ENCODE measurements at regions not wholly inside any gene's neighbourhood (a gene's known extent, or its start where the extent isn't known, plus 50 kb on each side); places are given as distances from the start of the nearest gene placed in this dataset.

DNA sequence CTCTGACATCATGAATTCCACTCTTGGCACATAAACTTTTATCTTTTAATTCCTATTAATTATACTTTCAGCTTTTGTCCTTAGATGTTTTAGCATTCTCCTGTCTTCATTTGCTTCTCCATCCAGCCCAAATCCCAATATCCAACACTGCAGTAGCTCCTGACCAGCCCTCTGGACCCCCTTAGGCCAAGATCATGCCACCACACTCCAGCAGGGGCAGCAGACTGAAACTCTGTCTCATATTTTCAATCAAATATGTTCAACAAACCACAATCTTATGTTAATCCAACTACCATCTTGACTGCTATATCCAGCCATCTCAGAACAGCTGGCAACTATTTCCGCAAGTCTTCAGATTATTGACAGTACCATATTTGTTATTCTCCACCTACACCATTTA, 315.8 kb upstream of the ROBO2 start:
- no peak for DNase-seq

DNA sequence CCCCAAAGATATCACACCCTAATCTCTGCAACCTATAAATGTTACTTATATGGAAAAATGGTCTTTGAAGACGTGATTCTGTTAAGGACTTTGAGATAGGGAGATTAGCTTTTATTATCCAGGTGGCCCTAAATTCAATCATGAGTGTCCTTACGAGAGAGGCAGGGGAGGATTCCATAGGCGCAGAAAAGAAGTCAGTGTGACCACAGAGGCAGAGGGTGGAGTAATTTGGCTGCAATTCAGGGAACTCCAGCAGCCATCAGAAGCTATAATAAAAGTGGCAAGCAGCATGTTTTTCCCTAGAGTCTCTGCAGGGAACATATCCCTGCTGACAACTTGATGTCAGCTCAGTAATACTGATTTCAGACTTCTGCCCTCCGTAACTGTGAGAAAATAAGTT, 315.2 kb upstream of the ROBO2 start:
- no peak for DNase-seq

DNA sequence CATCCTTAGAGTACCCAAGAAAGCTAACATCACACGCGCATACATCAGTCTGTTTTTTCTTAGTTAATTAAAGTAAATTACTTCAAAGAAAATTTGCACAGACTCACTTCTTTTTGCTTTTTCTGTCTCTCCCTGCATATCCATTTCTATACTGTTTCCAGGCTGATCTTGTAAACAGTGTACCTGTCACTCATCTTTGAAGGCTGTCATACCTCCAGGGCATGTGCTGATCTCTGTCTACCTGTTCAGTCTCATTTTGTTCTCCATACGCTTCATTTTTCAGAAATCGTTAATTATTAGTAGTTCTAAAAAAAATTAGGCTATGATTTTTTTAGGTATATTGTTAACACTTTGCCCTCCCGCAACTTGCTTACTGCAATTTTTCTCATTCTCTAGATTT, 313.9 kb upstream of the ROBO2 start:
- no peak for DNase-seq

- no peak for DNase-seq
Measured at GRCh38 chr3:76728426-76728825, 311.5 kb upstream of the ROBO2 start.

- no peak for DNase-seq
Measured at GRCh38 chr3:76731471-76731870, 308.4 kb upstream of the ROBO2 start.

DNA sequence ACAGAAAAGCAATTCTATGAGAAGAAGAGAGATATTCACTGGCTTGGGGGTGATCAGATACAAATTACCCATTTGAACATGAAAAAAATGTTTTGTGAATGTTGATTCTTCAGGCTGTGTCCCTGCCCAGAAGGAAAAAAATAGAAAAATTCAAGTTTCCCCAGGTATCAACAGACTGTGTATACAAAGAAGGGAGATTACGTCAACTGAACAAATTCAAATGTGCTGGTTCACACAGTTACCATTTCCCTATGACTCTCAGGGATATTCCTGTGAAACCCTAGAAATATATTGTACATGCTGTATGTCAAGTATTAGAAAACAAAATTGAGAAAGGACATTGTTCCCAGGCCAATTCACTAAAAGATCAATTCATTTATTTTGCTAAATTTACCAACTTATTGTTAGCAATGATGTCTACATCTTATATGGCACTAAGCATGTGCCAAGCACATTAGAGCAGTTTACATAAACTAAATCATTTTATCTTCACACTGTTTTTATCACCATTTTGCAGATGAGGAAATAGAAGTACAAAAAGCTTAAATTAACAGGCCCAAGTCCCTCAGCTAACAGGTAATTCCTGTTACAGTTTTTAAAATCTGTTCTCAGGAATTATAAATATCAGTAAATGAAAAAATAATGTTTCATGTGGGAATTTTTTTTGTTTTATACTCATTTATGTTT, 306.7 kb upstream of the ROBO2 start:
- no peak for DNase-seq

DNA sequence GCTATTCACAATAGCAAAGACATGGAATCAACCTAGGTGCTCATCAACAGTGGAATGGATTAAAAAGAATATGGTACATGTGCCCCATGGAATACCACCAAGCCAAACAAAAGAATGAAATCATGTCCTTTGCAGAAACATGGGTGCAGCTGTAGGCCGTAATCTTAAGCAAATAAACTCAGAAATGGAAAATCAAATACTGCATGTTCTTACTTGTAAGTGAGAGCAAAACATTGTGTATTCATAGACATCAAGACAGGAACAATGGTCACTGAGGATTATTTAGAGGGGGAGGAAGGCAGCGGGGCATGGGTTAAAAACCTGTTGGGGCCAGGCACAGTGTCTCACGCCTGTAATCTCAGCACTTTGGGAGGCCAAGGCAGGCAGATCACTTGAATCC, 304.7 kb upstream of the ROBO2 start:
- DNase-seq: no peak

- DNase-seq: no peak
Measured at GRCh38 chr3:76753599-76753998, 286.3 kb upstream of the ROBO2 start.

DNA sequence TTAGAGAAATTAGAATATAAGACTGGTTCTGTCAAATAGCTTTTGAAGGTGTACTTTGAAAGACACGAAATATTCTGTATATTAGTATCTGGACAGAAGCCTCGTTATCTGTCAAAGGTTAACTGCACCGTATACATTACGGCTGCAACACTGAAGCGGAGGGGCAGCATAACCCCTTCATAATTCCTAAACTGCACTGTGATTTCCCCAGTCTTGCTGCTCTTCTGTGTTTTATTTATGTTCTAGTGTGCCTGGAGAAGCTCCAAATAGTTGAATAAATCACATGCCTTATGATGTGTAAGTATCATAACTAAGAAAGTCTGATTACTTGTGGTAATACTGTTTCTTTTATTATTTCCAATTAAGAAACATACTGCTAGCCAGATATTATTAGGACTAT, 285.7 kb upstream of the ROBO2 start:
- DNase-seq: no peak

DNA sequence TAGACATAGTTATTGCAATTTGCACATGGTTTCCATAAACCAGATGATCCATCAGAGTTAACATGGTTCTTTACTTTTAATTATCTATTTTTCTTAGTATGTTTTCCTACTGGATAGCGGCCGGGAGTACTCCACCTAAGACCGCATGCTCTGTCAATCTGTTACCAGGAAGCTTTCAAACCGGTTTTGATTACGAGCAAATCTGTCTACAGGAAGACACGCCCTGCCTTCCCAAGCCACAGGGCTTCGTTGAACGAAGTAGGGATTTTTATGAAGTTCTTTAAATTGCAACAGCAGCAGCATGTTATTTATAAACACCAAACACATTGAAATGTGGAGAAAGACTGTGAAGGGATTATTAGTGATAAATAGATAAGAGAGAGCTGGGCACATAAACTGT, 283.3 kb upstream of the ROBO2 start:
- DNase-seq: no peak

DNA sequence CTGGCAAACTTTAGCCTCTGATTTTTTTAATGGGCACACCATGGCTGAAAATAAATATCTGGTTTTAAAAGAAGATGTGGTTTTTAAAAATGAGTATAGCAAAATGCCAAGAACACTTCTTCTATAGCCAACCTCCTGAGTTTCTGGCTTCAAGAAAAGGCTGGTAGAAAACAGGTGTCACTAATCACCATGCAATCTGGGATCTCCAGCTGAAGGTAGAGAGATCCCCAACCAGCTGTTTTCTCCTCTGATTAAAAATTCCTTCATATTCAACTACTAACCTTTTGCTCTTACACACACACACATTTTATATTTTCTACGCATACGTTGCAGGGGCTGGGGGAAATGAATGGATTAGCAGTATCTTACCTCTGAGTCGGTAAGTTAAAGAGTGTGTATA, 279.6 kb upstream of the ROBO2 start:
- DNase-seq: no peak

DNA sequence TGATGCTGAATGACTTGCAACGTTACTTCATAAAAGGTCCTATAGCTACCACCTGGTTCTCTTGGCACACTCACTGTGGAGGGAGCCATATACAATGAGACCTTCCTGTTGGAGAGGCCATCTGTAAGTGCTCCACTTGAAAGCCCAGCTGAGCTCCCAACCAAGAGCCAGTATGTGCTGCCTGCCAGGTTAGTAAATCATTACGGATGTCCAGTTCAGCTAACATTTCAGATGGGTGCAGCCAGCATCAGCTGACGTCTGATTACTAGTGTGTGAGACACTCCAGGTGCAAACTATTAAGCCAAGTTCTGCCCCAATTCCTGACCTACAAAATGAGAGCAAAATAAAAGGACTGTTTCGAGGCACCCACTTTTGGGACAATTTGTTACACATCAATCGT, 274.4 kb upstream of the ROBO2 start:
- DNase-seq: no peak

- DNase-seq: no peak
Measured at GRCh38 chr3:76768912-76769311, 271.0 kb upstream of the ROBO2 start.

GRCh38 chr3:76776927-76777326, 263.0 kb upstream of the ROBO2 start:
- DNase-seq: no peak

DNA sequence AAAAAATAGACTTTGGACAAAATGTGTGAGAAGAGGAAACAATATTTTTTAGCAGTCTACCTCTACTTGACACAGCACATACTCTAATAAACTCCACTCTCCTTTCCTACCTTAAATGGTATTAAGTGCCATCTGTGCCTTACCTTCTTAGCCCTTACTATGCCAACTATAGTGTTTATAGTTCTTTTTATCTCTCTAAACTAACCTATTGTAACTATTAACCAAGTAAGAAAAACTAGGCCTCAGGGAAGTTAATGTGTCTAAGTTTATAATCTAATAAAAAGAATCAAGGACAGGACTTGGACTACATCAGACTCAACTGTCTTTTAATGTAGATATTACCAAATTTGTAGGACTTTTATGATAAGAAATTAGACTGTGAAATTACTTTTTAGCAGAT, 251.7 kb upstream of the ROBO2 start:
- no peak for DNase-seq

- DNase-seq: no peak
Measured at GRCh38 chr3:76789237-76789636, 250.7 kb upstream of the ROBO2 start.

- no peak for DNase-seq
Measured at GRCh38 chr3:76811418-76811817, 228.5 kb upstream of the ROBO2 start.

GRCh38 chr3:76812649-76813242, 227.2 kb upstream of the ROBO2 start:
- DNase-seq: no peak

DNA sequence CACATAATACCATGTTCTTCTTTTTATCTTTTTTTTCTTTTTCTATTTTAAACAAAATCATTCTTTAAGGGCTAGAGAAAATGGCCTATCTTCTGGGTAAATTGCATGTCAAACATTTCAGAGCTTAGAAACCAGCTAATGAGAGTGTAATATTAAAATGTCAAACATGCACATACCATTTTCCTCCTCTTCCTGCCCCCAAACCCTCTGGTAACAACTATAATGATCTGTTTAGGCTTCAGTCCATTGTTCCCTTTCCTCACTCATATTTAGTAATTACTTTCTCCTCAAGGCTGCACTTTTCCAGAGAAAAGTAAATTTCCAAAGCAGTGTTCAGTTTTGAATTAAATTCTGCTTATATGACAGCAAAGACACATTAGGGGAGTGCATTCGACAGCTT, 224.3 kb upstream of the ROBO2 start:
- no peak for DNase-seq

- no peak for DNase-seq
Measured at GRCh38 chr3:76820481-76820880, 219.4 kb upstream of the ROBO2 start.

- DNase-seq: no peak
Measured at GRCh38 chr3:76824658-76825240, 215.2 kb upstream of the ROBO2 start.

DNA sequence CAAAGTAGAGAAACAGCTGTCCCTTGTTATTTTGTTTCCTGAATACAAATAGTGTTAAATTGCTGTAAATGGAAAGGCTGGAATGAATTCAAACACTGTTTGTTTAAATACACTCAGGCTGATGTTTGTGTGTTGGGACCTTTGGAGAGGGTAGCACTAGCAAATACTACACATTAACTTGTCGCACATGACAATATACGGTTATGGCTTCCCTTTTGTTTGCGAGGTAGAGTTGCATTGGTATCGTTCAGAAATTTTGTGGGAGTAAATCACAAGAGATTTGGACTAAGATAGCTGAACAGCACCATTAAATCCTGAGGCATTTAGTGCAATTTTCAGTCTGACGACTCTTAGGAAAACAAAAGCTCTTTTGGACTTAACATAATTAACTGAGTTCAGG, 213.0 kb upstream of the ROBO2 start:
- no peak for DNase-seq

DNA sequence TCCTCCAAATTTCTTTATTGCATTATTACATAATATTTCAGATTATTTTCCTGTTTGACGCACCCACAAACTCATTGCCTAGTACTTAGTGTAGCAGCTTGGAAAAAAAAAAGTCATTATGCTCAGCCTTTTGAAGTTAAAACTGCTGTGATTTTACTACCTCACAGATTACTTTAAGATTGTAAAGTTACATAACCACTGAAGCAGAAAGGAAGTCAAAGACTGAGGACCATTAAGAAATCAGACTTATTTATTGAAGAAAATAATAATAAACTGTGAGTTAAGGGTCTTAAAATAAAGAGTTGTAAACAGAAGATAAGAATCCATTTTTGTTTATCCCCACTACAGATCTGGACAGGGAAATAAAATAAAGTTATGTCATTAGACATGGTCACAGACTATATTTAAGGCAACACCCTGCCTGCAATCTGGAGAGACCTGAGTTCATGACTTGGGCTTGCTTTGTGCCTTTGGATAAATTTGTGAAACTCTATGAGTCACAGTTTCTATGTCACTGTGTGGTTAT, 212.1 kb upstream of the ROBO2 start:
- no peak for DNase-seq

- no peak for DNase-seq
Measured at GRCh38 chr3:76834657-76835056, 205.2 kb upstream of the ROBO2 start.

DNA sequence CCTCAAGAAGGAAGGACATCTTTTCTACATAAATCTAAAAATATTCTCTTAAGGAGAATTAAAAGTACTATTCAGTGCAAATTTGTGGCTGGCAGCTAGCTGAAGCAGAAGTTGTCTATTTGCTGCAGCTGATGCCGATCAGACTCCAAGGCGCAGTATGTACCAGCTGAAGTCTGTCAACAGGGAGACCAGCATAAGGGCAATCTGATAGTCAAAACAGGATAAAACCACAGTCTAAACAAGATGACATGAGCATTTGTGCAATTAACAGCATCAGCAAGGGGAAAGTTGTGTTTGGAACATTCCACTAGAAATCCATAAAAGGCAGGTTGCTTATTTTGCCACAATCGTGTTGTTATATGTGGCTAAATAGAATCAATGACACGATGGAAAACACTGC, 198.2 kb upstream of the ROBO2 start:
- no peak for DNase-seq
